HL-60 (cell line): ENCODE measurements at regions not wholly inside any gene's neighbourhood (a gene's known extent, or its start where the extent isn't known, plus 50 kb on each side); places are given as distances from the start of the nearest gene placed in this dataset.

Experiments used
- CTCF ChIP-seq: IDR thresholded peaks from one replicate; pipeline ENCODE4 v1.5.1; 2011; ENCODE audit warnings: low read length, control low read depth, inconsistent platforms; ENCODE audit not compliant: insufficient read depth
- POLR2AphosphoS5 ChIP-seq: IDR thresholded peaks from 2 replicates; pipeline ENCODE4 v1.6.1; 2012; ENCODE audit warnings: low read depth
- REST ChIP-seq: IDR thresholded peaks from 2 replicates; pipeline ENCODE4 v1.6.1; 2012; ENCODE audit warnings: low read depth; ENCODE audit not compliant: insufficient replicate concordance

GRCh38 chr2:18271370-18272147 lies 288.9 kb downstream of the RDH14 start:
- TF ChIP-seq CTCF (no peak), POLR2AphosphoS5 (no peak), REST (no peak)
